ENCODE measurements at regions not wholly inside any gene's neighbourhood (a gene's known extent, or its start where the extent isn't known, plus 50 kb on each side); places are given as distances from the start of the nearest gene placed in this dataset.
A peak's percentile ranks its signal among the peaks of the same experiment; 100 is the strongest.

GRCh38 chr7:31398815-31399214 is 58.3 kb upstream of the NEUROD6 start:
- intact Hi-C loops (cut with DNase I): no loop called here
- DNase-seq: no peak

DNA sequence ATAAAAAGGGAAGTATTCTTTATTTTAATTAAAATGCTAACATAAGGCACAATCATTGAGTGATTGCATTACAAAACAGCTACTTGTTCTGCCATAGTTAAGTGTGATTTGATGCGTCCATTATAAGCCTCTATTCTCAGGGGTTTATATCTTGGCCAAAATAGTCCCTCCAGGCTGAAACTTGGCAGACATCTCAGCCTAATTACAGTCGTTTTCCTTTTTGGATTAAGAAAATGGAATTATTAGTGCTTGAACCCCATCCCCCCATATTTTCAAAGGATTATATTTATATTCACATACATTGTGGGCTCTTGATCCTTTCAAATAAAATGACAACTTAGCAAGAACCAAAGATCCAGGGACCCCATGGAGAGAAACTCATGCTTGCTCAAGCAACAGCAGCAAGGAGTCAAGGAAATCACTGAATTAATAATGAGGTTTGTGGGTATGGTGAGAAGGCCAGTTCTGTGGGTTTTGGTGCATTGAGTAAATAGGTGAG is 66.7 kb upstream of the NEUROD6 start:
- intact Hi-C loops (cut with DNase I): no loop called here

DNA sequence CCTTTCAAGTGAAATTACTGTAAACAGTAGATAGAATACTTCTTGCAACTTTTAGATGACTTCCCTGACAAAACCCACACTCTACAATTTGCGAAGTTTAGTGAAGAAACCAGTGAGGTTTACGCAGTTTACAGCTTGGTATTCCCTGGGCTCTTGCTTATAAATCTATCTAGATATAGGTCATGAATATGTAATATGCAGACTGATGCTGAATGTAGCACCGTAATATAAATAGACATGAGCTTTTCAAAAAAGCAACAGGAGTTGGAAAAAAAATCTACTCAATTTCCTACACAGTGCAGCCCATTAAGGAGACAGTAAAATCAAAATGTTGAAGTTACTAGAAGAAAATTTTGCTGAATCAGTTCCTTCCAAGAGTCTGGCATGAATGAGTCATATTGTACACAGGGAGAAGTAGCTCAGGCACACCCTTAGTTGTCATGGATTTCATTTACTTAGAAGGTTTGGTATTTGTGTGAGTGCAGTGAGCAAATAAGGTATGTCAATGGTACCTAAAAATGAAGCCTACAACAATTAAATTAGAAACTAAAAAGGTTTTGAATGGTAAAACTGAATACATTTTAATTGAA is 67.7 kb upstream of the NEUROD6 start:
- no peak for DNase-seq
- intact Hi-C loops (cut with DNase I): no loop called here

More for the DNA sequence above, 66.7 kb upstream of the NEUROD6 start:
- DNase-seq: no peak

DNA sequence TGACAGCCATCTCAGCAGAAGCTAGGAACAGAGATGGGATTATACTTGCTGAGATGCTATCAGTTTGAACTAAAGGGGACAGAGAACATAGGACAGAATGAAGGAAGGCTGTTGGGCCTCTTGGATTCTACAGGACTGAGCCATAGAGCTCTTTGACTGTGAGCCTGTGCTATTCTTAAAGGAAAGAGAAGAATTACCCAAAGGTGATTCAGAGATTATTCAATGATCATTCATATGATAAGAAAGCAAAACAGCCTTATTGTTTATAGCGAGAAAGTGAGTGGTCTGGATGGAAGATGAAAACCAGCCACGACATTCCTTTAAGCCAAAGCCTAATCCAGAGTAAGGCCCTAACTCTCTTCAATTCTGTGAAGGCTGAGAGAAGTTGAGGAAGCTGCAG is 69.7 kb upstream of the NEUROD6 start:
- no peak for DNase-seq
- intact Hi-C loops (cut with DNase I): no loop called here

GRCh38 chr7:31411416-31411815 is 70.9 kb upstream of the NEUROD6 start:
- DNase-seq: no peak

DNA sequence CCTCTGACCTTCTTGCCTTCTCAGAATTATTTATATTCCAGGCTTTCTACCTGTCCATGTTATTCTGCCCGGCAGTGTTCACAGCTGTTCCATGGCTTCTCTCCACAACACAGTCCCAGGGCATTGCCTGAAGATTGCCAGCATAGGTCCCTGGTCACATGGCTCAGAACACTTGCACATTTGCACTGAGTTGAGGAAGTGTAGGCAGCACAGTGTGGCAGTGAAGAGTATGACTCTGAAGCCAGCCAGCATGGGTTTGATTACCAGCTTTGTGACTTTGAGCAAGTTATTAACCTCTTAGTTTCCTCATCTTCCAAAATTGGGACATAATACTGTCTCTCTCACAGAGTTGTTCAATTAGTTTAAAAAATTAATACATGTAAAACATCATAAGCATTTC is 73.2 kb upstream of the NEUROD6 start:
- no peak for DNase-seq
- intact Hi-C loops (cut with DNase I): no loop called here

More at GRCh38 chr7:31411416-31411815, 70.9 kb upstream of the NEUROD6 start:
- intact Hi-C loops (cut with DNase I): no loop called here

DNA sequence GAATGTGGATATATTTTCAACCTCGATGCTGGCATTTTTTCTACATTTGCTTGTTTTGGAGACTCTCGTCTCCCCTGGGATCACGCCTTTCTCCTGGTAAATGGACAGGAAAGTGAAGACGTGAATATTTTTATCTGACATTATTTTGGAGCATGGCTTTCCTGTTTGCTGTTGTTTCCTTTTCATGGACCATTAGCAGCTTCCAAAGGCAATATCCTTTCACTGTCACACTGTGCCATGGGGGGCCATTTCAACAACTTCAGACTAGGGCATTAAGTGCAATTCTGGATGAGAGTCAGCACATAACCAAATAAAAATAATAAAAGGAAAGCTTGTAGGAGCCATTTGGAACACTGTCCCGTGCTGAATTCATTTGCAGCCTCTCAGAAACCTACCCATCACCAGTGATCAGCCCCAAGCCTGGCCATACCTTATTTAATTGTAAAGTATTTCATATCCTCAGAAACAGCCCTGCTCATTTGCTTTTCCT is 75.9 kb upstream of the NEUROD6 start:
- DNase-seq: no peak
- intact Hi-C loops (cut with DNase I): no loop called here

DNA sequence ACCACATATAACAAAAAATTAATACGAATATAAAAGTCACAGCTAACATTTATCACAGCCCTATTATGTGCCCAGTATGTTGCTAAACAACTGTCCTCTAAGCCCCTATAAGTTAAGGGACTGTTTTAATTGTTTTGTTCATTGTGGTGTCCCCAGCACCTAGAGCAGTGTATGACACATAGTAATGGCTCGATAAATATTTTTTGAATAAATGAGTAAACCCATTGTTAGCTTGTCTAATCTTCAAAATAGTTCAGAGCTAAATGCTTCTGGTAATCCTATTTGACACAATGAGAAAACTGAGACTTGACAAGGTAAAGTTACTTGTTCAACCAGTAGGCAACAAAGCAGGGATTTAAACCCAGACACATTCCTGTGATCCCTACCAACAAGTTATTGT is 78.4 kb upstream of the NEUROD6 start:
- intact Hi-C loops (cut with DNase I): no loop called here

DNA sequence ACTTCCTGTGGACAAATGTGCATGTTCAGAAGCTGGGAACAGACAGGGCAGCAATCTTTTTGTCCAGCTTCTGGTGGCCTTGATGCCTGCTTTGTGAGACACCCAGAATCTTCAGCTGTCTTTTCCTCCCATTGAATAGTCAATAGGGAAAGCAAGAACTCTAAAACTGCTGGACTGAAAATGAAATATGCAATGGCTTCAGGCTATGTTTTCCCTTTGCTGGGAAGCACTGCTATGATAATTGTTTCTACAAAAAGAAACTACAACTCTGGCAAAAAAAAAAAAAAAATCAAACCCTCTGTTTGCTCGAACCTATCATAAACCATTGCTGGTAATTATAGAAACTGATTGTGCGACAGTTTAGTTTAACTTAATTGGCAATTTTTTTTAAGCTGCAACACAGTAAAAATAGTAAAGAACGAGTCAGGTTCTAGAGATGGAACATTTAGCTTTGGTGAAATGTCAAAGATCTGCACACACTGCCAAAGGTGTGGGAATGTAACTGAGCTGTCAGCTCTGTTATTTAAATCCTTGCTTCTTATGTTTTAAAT is 79.1 kb upstream of the NEUROD6 start:
- DNase-seq: peak in 2 of 42 donors; percentile 5 to 41
- intact Hi-C loops (cut with DNase I): no loop called here

More for the DNA sequence above, 78.4 kb upstream of the NEUROD6 start:
- no peak for DNase-seq

- intact Hi-C loops (cut with DNase I): no loop called here
- no peak for DNase-seq
Observed at GRCh38 chr7:31420948-31421347, 80.4 kb upstream of the NEUROD6 start.

DNA sequence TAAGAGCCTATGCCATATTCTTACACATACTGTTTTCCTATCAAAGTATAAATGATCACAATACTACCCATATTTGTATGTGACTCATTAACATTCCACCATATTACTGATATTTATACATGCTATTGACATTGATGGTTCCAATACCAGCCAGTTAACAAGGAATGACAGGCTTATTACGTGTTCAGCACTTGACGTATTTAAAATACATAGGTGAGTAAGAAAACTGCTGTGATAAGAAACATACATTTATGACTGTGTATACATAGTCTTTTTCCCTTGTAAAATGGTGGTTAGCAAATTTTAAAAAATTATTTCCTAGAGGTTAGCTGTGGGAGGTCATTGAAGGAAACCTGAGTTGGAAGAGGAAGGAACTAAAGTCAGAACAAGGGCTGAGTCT is 81.1 kb upstream of the NEUROD6 start:
- intact Hi-C loops (cut with DNase I): no loop called here
- DNase-seq: no peak

DNA sequence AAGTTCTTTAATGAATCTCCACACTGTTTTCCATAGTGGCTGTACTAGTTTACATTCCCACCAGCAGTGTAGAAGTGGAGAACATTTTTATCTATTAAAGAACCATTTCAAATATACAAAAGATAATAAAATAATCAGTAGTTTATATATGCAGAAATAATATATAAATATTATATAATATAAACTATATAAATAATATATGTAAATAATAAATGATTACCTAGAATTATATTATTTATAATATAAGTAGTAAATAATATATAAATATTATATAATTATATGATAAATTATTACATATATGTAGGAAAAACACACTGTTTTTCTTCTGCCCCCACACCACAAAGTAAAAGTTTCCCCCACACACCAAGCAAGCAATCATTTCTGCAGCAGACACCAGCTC is 83.5 kb upstream of the NEUROD6 start:
- intact Hi-C loops (cut with DNase I): no loop called here

DNA sequence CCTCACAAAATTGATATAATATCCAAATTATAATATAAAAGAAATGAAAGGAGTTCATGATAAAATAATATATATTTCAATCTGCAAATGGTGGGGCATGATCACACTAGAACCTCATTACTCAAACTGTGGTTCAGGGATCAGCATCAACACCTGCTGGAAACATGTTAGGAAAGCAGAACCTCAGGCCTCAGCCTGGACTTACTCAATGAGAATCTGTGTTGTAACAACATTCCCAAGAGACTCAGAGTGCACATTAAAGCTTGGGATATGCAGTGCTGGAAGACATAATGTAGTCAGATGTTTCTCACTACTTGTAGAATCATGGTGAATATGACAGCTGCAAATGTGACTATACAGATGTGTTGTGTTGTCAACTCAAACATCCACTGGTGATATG is 81.7 kb upstream of the ITPRID1 start:
- intact Hi-C loops (cut with DNase I): no loop called here
- no peak for DNase-seq

More for the DNA sequence above, 83.5 kb upstream of the NEUROD6 start:
- DNase-seq: no peak

DNA sequence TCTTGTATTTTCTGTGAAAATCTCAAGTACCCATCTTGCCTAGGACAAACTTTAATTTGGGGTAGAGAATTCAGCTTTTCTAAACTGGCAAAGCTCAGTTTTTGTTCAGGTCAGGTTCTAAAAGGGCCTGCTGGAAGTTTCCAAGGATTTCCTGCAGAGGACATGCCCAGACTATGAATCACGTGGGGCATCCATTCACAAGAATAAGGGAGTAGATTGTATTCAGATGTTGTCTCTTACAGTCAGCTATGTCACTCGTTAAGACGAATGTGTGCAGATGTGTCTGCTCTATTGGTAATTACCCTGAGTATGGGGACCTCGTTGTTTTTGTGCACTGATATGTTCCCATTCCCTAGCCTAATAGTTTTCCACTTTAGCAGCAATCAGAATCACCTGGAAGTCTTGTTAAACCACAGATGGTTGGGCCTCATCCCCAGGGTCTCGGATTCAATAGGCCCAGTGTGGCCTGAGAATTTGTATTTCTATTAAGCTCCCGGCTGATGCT is 81.0 kb upstream of the ITPRID1 start:
- intact Hi-C loops (cut with DNase I): no loop called here
- no peak for DNase-seq

- intact Hi-C loops (cut with DNase I): no loop called here
Observed at GRCh38 chr7:31437250-31437865, 76.5 kb upstream of the ITPRID1 start.

DNA sequence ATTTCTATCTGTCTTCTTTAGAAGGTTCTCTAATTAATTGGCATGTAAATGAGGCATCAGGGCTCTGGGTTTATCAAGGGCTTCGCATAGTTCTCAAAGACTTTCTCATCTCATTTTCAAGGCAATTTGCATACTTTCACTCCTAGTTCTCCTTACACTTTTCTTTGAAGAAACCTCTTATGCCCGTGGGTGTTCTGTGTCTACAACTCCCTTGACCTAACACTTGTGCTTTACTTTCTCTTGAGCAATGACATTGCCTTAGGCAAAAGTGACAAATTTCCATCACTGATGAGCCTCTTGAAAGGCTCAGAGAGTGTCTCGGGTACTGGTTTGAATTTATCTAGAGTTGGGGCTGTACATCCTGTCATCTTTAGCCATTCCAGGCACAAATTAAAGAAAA is 74.7 kb upstream of the ITPRID1 start:
- DNase-seq: no peak
- intact Hi-C loops (cut with DNase I): no loop called here

More at GRCh38 chr7:31437250-31437865, 76.5 kb upstream of the ITPRID1 start:
- DNase-seq: no peak

- intact Hi-C loops (cut with DNase I): loop anchor here (10.0 kb wide), 2 partner anchors 194 to 294 kb away; no protein-coding TSS in a partner anchor
- peak in 3 of 42 donors; percentile 13 to 52 (median 27) for DNase-seq
Observed at GRCh38 chr7:31440511-31440910, 73.4 kb upstream of the ITPRID1 start.

GRCh38 chr7:31442626-31443025 is 71.3 kb upstream of the ITPRID1 start:
- DNase-seq: no peak
- intact Hi-C loops (cut with DNase I): loop anchor here (10.0 kb wide), 2 partner anchors 192 to 292 kb away; no protein-coding TSS in a partner anchor

DNA sequence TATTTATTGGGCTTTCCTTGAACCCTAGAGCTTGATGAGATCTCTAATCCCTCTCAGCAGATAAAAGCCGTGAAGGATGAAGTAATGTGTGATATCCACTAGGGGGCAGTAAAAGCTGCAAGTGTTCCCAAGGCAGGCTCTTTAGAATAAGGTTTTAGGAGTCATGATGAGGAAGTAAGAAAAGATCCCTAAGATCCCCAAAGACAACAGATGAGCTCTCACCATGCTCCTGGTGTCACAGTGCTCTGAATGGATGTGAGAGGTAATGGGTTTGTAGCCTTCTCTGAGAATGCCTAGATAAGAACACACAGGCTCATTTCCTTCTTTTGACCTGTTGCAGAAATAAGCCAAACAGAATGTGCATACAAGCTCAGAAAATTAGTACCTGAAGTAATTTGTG is 70.4 kb upstream of the ITPRID1 start:
- intact Hi-C loops (cut with DNase I): loop anchor here (10.0 kb wide), 2 partner anchors 191 to 291 kb away; no protein-coding TSS in a partner anchor
- DNase-seq: peak in 17 of 42 donors; percentile 9 to 65 (median 30)

- no peak for DNase-seq
- intact Hi-C loops (cut with DNase I): loop anchor here (10.0 kb wide), 2 partner anchors 191 to 291 kb away; no protein-coding TSS in a partner anchor
Observed at GRCh38 chr7:31444196-31444595, 69.7 kb upstream of the ITPRID1 start.

Data from head of caudate nucleus (tissue), 42 donors.